ENCODE measurements at regions not wholly inside any gene's neighbourhood (a gene's known extent, or its start where the extent isn't known, plus 50 kb on each side); places are given as distances from the start of the nearest gene placed in this dataset.
A peak's percentile ranks its signal among the peaks of the same experiment; 100 is the strongest.

- H3K79me2 ChIP-seq (ENCODE audit: control insufficient read depth, insufficient read depth, low read length): no peaks in the 10 kb centered on the region
- CTCF ChIA-PET (ENCODE audit: low intra/inter-chr PET ratio): no interaction called here
- H2AFZ ChIP-seq (ENCODE audit: low read depth, low read length): no peak overlapping the region
- in situ Hi-C loops (cut with MboI): no loop called here
- POLR2A ChIA-PET: no interaction called here
- FAIRE-seq (no peak), DNase-seq (ENCODE audit: extremely low read depth in 1 of 4, low spot score in 3 of 4) (no peak), ATAC-seq (no peak)
- TF ChIP-seq MAFF (IDR thresholded peaks at IDR 0.05; ENCODE audit: low read length) (0 out of 2 replicates have a peak, but pooled peaks have one; percentile 14), MAFG (tag; conservative IDR thresholded peaks at IDR 0.05) (no peak)
- H4K20me1 ChIP-seq (replicated peaks; ENCODE audit: control insufficient read depth, insufficient read depth, low read length): no peaks in the 10 kb centered on the region
- H3K4me1 ChIP-seq (replicated peaks in 1 of 2; ENCODE audit: control insufficient read depth in 2 of 2, insufficient read depth in 2 of 2, low read length in 2 of 2): no peaks in the 10 kb centered on the region
- WGBS (ENCODE audit: insufficient coverage, low coverage, missing lambda C conversion rate): 2% methylated on average over 3 of the region's 3 CpGs
- H3K27ac ChIP-seq (ENCODE audit: extremely low read depth, low read depth, low read length): no peak overlapping the region
- no TSS peak for BruUV-seq (replicated peaks)
- H3K4me2 ChIP-seq (ENCODE audit: insufficient read depth, low read length): no peak overlapping the region
- intact Hi-C loops (cut with micrococcal nuclease): no loop called here
- no peaks in the 10 kb centered on the region for H3K9me3 ChIP-seq (replicated peaks; ENCODE audit: control insufficient read depth, insufficient read depth, low read depth, low read length)
- H3K27me3 ChIP-seq (ENCODE audit: control insufficient read depth in 2 of 2, insufficient read depth in 2 of 2, low read length in 2 of 2): no peaks in the 10 kb centered on the region
- no peak overlapping the region for H3K4me3 ChIP-seq
- no peaks in the 10 kb centered on the region for H3K9me1 ChIP-seq (ENCODE audit: control insufficient read depth, insufficient read depth, low read length)
- H3K36me3 ChIP-seq (ENCODE audit: control insufficient read depth, insufficient read depth, low read length): no peaks in the 10 kb centered on the region
- no peak overlapping the region for H3K9ac ChIP-seq (ENCODE audit: insufficient read depth in 1 of 2, low read depth in 2 of 2, low read length in 2 of 2)
Measured at GRCh38 chr12:85573635-85574214, 262.5 kb downstream of the RASSF9 start.

DNA sequence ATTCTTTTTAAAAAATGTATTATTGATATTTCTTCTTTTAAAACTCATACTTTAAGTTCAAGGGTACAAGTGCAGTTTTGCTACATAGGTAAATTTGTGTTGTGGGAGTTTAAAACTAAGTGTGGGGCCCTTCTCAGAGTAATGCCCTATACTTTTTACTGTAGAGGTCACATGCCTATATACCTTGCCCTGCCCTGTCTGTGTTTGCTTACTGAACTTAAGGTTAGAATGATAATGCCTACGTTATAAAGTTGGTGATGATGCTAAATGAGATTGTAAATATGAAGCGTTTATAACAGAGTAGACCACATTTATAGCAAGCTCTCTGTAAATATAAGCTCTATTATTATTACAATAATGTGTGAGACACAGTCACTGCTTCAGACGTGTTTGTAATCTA is 261.9 kb downstream of the RASSF9 start:
- 2% methylated on average over 3 of the region's 3 CpGs for WGBS (ENCODE audit: insufficient coverage, low coverage, missing lambda C conversion rate)
- intact Hi-C loops (cut with micrococcal nuclease): no loop called here
- Histone ChIP-seq H3K27ac (ENCODE audit: extremely low read depth, low read depth, low read length) (no peak overlapping the region), H2AFZ (ENCODE audit: low read depth, low read length) (no peak overlapping the region), H3K36me3 (ENCODE audit: control insufficient read depth, insufficient read depth, low read length) (no peaks in the 10 kb centered on the region), H4K20me1 (replicated peaks; ENCODE audit: control insufficient read depth, insufficient read depth, low read length) (no peaks in the 10 kb centered on the region), H3K4me3 (no peak overlapping the region), H3K79me2 (ENCODE audit: control insufficient read depth, insufficient read depth, low read length) (no peaks in the 10 kb centered on the region), H3K9ac (ENCODE audit: insufficient read depth in 1 of 2, low read depth in 2 of 2, low read length in 2 of 2) (no peak overlapping the region), H3K9me3 (replicated peaks; ENCODE audit: control insufficient read depth, insufficient read depth, low read depth, low read length) (no peaks in the 10 kb centered on the region), H3K27me3 (ENCODE audit: control insufficient read depth in 2 of 2, insufficient read depth in 2 of 2, low read length in 2 of 2) (no peaks in the 10 kb centered on the region), H3K9me1 (ENCODE audit: control insufficient read depth, insufficient read depth, low read length) (no peaks in the 10 kb centered on the region), H3K4me2 (ENCODE audit: insufficient read depth, low read length) (no peak overlapping the region), H3K4me1 (replicated peaks in 1 of 2; ENCODE audit: control insufficient read depth in 2 of 2, insufficient read depth in 2 of 2, low read length in 2 of 2) (no peaks in the 10 kb centered on the region)
- in situ Hi-C loops (cut with MboI): no loop called here
- ATAC-seq (no peak), DNase-seq (ENCODE audit: extremely low read depth in 1 of 4, low spot score in 3 of 4) (no peak), FAIRE-seq (no peak)
- BruUV-seq (replicated peaks): no TSS peak
- ChIA-PET POLR2A (no interaction called here), CTCF (ENCODE audit: low intra/inter-chr PET ratio) (no interaction called here)
- TF ChIP-seq JUN (IDR thresholded peaks at IDR 0.05; ENCODE audit: borderline replicate concordance, low read depth, low read length) (no peak), JUN (CRISPR knock-in tag; IDR thresholded peaks at IDR 0.05; ENCODE audit: borderline replicate concordance) (no peak), ZNF668 (CRISPR knock-in tag; IDR thresholded peaks at IDR 0.05) (no peak), MAFG (tag; conservative IDR thresholded peaks at IDR 0.05) (no peak), KLF10 (CRISPR knock-in tag; IDR thresholded peaks at IDR 0.05) (no peak), ZNF431 (CRISPR knock-in tag; IDR thresholded peaks at IDR 0.05) (no peak), LARP7 (IDR thresholded peaks at IDR 0.05) (no peak), CBX3 (IDR thresholded peaks at IDR 0.05; ENCODE audit: borderline replicate concordance in 1 of 2, low read length in 2 of 2) (no peak), BRD9 (IDR thresholded peaks at IDR 0.05; ENCODE audit: low read depth, partially characterized antibody) (no peak), CSDE1 (IDR thresholded peaks at IDR 0.05) (no peak), RHOXF2B (CRISPR knock-in tag; conservative IDR thresholded peaks at IDR 0.05) (no peak)
- TF ChIP-seq, protein P1, sequence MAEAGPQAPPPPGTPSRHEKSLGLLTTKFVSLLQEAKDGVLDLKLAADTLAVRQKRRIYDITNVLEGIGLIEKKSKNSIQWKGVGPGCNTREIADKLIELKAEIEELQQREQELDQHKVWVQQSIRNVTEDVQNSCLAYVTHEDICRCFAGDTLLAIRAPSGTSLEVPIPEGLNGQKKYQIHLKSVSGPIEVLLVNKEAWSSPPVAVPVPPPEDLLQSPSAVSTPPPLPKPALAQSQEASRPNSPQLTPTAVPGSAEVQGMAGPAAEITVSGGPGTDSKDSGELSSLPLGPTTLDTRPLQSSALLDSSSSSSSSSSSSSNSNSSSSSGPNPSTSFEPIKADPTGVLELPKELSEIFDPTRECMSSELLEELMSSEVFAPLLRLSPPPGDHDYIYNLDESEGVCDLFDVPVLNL (CRISPR knock-in tag; IDR thresholded peaks at IDR 0.05; ENCODE audit: low read depth): no peak
- TF ChIP-seq, protein P2, sequence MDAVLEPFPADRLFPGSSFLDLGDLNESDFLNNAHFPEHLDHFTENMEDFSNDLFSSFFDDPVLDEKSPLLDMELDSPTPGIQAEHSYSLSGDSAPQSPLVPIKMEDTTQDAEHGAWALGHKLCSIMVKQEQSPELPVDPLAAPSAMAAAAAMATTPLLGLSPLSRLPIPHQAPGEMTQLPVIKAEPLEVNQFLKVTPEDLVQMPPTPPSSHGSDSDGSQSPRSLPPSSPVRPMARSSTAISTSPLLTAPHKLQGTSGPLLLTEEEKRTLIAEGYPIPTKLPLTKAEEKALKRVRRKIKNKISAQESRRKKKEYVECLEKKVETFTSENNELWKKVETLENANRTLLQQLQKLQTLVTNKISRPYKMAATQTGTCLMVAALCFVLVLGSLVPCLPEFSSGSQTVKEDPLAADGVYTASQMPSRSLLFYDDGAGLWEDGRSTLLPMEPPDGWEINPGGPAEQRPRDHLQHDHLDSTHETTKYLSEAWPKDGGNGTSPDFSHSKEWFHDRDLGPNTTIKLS (IDR thresholded peaks at IDR 0.05; ENCODE audit: borderline replicate concordance, low read depth): no peak

All from K562 (cell line).